ENCODE measurements at regions not wholly inside any gene's neighbourhood (a gene's known extent, or its start where the extent isn't known, plus 50 kb on each side); places are given as distances from the start of the nearest gene placed in this dataset.
"Not testable (repeated sequence)": the region's sequence is repeated elsewhere in the genome, so short reads cannot be mapped to it uniquely, and the experiment has no call there.

DNA sequence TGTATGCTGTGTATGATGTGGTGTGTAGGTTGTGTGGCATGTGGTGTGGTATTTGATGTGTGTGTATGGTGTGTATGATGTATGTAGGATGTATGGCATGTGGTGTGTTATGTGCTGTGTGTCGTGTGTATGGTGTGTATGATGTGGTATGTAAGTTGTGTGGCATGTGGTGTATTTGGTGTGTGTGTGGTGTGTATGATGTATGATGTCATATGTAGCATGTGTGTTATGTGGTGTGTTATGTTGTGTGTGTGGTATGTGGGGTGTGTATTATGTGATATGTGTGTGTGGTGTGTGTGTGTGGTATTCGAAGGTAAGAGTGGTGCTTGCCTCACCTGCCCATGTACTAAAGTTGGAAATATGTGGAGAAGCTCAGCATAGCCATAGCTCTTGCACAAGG is 130.2 kb downstream of the ATP6V0E2 start:
- H2BK5ac ChIP-seq (ENCODE audit: low read depth, low read length); H3K79me1 ChIP-seq (ENCODE audit: low read depth, low read length); H4K91ac ChIP-seq (replicated peaks; ENCODE audit: insufficient read length, low read length); H2BK20ac ChIP-seq (ENCODE audit: low read length); H3K27ac ChIP-seq (ENCODE audit: low read depth, low read length); FAIRE-seq; CTCF ChIA-PET (ENCODE audit: partially characterized antibody); H2AK5ac ChIP-seq (ENCODE audit: low read depth, low read length); H3K4me3 ChIP-seq (ENCODE audit: extremely low read depth in 1 of 4, insufficient read depth in 2 of 4, low read depth in 3 of 4, low read length in 4 of 4); H2BK120ac ChIP-seq (replicated peaks; ENCODE audit: low read depth, low read length); H3K18ac ChIP-seq (ENCODE audit: extremely low read depth, low read length); POLR2A ChIA-PET (ENCODE audit: partially characterized antibody); H2BK12ac ChIP-seq (ENCODE audit: low read depth, low read length); H3K27me3 ChIP-seq (replicated peaks in 1 of 4; ENCODE audit: control insufficient read depth in 3 of 4, extremely low read depth in 1 of 4, insufficient read depth in 3 of 4, low read length in 3 of 4); H3K23ac ChIP-seq (ENCODE audit: insufficient read length); H4K5ac ChIP-seq (ENCODE audit: insufficient read length, low read depth, low read length); H3K9me3 ChIP-seq (ENCODE audit: insufficient read depth in 2 of 2, low read depth in 1 of 2, low read length in 1 of 2); H3K9ac ChIP-seq (replicated peaks in 1 of 4; ENCODE audit: extremely low read depth in 1 of 4, low read depth in 3 of 4, low read length in 3 of 4); H3K4ac ChIP-seq (replicated peaks; ENCODE audit: insufficient read length, low read depth, low read length); H3K14ac ChIP-seq (ENCODE audit: insufficient read length); H4K20me1 ChIP-seq (replicated peaks in 1 of 2; ENCODE audit: control insufficient read depth in 1 of 2, insufficient read depth in 2 of 2, low read length in 2 of 2); H3K4me1 ChIP-seq (replicated peaks in 1 of 4; ENCODE audit: control insufficient read depth in 3 of 4, insufficient read depth in 4 of 4, low read length in 3 of 4); H2AFZ ChIP-seq (ENCODE audit: low read length); H2BK15ac ChIP-seq (ENCODE audit: low read length); H4K8ac ChIP-seq (ENCODE audit: extremely low read depth, insufficient read depth, low read length); DNase-seq (ENCODE audit: low read depth in 1 of 2, low spot score in 2 of 2); H3K4me2 ChIP-seq (ENCODE audit: insufficient read depth in 1 of 2, low read depth in 2 of 2, low read length in 2 of 2); H3K79me2 ChIP-seq (ENCODE audit: control insufficient read depth in 1 of 2, insufficient read depth in 2 of 2, low read length in 2 of 2); H3K36me3 ChIP-seq (ENCODE audit: control insufficient read depth in 2 of 4, insufficient read depth in 4 of 4, low read length in 3 of 4): not testable (repeated sequence)
- WGBS, 2 experiments (ENCODE audit: extremely low coverage in 1 of 2, insufficient coverage in 1 of 2, insufficient read length in 1 of 2, insufficient replicate concordance in 2 of 2, low coverage in 1 of 2, low lambda C conversion rate in 2 of 2, missing lambda C conversion rate in 1 of 2) = 62% methylated on average over 2 of the region's 2 CpGs; no CpG with 5 or more reads in 1 of the 2 experiments
- peaks cover 12% of the 10 kb centered on the region for H3K23me2 ChIP-seq (ENCODE audit: low read depth, low read length)
- peak overlapping the region; percentile 99 for H3K56ac ChIP-seq (replicated peaks; ENCODE audit: insufficient read length, low read depth, low read length)

GRCh38 chr7:150004843-150005242 is 131.1 kb downstream of the ATP6V0E2 start:
- H2AFZ ChIP-seq (ENCODE audit: low read length); H2BK12ac ChIP-seq (ENCODE audit: low read depth, low read length); H4K91ac ChIP-seq (replicated peaks; ENCODE audit: insufficient read length, low read length); H3K9me3 ChIP-seq (ENCODE audit: insufficient read depth in 2 of 2, low read depth in 1 of 2, low read length in 1 of 2); FAIRE-seq; H2BK120ac ChIP-seq (replicated peaks; ENCODE audit: low read depth, low read length); H3K4ac ChIP-seq (replicated peaks; ENCODE audit: insufficient read length, low read depth, low read length); H3K79me2 ChIP-seq (ENCODE audit: control insufficient read depth in 1 of 2, insufficient read depth in 2 of 2, low read length in 2 of 2); H3K4me1 ChIP-seq (replicated peaks in 1 of 4; ENCODE audit: control insufficient read depth in 3 of 4, insufficient read depth in 4 of 4, low read length in 3 of 4); H3K23ac ChIP-seq (ENCODE audit: insufficient read length); H3K14ac ChIP-seq (ENCODE audit: insufficient read length); POLR2A ChIA-PET (ENCODE audit: partially characterized antibody); H4K20me1 ChIP-seq (replicated peaks in 1 of 2; ENCODE audit: control insufficient read depth in 1 of 2, insufficient read depth in 2 of 2, low read length in 2 of 2); H3K4me2 ChIP-seq (ENCODE audit: insufficient read depth in 1 of 2, low read depth in 2 of 2, low read length in 2 of 2); CTCF ChIA-PET (ENCODE audit: partially characterized antibody); H3K18ac ChIP-seq (ENCODE audit: extremely low read depth, low read length); H3K27ac ChIP-seq (ENCODE audit: low read depth, low read length); H2BK5ac ChIP-seq (ENCODE audit: low read depth, low read length); H2BK15ac ChIP-seq (ENCODE audit: low read length); H3K79me1 ChIP-seq (ENCODE audit: low read depth, low read length); H3K36me3 ChIP-seq (ENCODE audit: control insufficient read depth in 2 of 4, insufficient read depth in 4 of 4, low read length in 3 of 4); H2AK5ac ChIP-seq (ENCODE audit: low read depth, low read length); H3K56ac ChIP-seq (replicated peaks; ENCODE audit: insufficient read length, low read depth, low read length); H2BK20ac ChIP-seq (ENCODE audit: low read length); DNase-seq (ENCODE audit: low read depth in 1 of 2, low spot score in 2 of 2); H3K9ac ChIP-seq (replicated peaks in 1 of 4; ENCODE audit: extremely low read depth in 1 of 4, low read depth in 3 of 4, low read length in 3 of 4); H3K27me3 ChIP-seq (replicated peaks in 1 of 4; ENCODE audit: control insufficient read depth in 3 of 4, extremely low read depth in 1 of 4, insufficient read depth in 3 of 4, low read length in 3 of 4); H3K4me3 ChIP-seq (ENCODE audit: extremely low read depth in 1 of 4, insufficient read depth in 2 of 4, low read depth in 3 of 4, low read length in 4 of 4); H4K5ac ChIP-seq (ENCODE audit: insufficient read length, low read depth, low read length); H4K8ac ChIP-seq (ENCODE audit: extremely low read depth, insufficient read depth, low read length): not testable (repeated sequence)
- peaks cover 12% of the 10 kb centered on the region for H3K23me2 ChIP-seq (ENCODE audit: low read depth, low read length)
- 90% methylated on average over 4 of the region's 4 CpGs; no CpG with 5 or more reads in 1 of the 2 experiments for WGBS, 2 experiments (ENCODE audit: extremely low coverage in 1 of 2, insufficient coverage in 1 of 2, insufficient read length in 1 of 2, insufficient replicate concordance in 2 of 2, low coverage in 1 of 2, low lambda C conversion rate in 2 of 2, missing lambda C conversion rate in 1 of 2)
